A549 (cell line): ENCODE measurements at regions not wholly inside any gene's neighbourhood (a gene's known extent, or its start where the extent isn't known, plus 50 kb on each side); places are given as distances from the start of the nearest gene placed in this dataset.

Source experiments
- ATAC-seq, 2 experiments: fragments of 200-7000 bp in 1 of 2; fragments of >200 bp in 1 of 2; cut with Nextera tagmentation in 1 of 2; cut with Tn5 transposase in 1 of 2; 3 replicates each; pipeline versions ENCODE4 v1.8.0 to v1.9.1; 2018 to 2020; ENCODE audit warnings: mild to moderate bottlenecking in 1 of 2, moderate library complexity in 1 of 2
- CTCF ChIA-PET: fragments of 300-600 bp; sonication (Branson Sonifier 250); formaldehyde crosslinking; extraction: SDS; loops from one replicate; lab custom pipeline; 2021; ENCODE audit warnings: antibody characterized with exemption, inconsistent platforms; lab: Yijun Ruan, JAX
- POLR2A ChIA-PET: fragments of 350-600 bp; formaldehyde crosslinking; extraction: SDS; loops from one replicate; lab custom pipeline; 2021; ENCODE audit warnings: antibody characterized with exemption, inconsistent platforms; lab: Yijun Ruan, JAX
- DNase-seq, 2 experiments: peaks; one replicate each; pipeline versions ENCODE4 v3.0.0 to v3.0.0-alpha.2; 2011 to 2016; ENCODE audit warnings: low read depth in 1 of 2, low spot score in 1 of 2
- FAIRE-seq: peaks from 2 replicates; lab custom pipeline; 2011; peaks lifted over from hg19 to GRCh38; lab: Jason Lieb, UNC
- H3K27ac ChIP-seq, 2 experiments: fragments of >200 bp; sonication (Bioruptor Twin); formaldehyde crosslinking; 3 replicates each; pipeline ENCODE4 v1.5.1; 2016 to 2017
- H3K4me1 ChIP-seq: fragments of >200 bp; sonication (Bioruptor Twin); formaldehyde crosslinking; 3 replicates; pipeline ENCODE4 v1.6.1; 2016
- H3K4me2 ChIP-seq: fragments of >200 bp; sonication (Bioruptor Twin); formaldehyde crosslinking; 3 replicates; pipeline ENCODE4 v1.6.1; 2016
- H3K4me3 ChIP-seq: fragments of >200 bp; sonication (Bioruptor Twin); formaldehyde crosslinking; 3 replicates; pipeline ENCODE4 v1.5.1; 2016
- H3K9me3 ChIP-seq: fragments of >200 bp; sonication (Bioruptor Twin); formaldehyde crosslinking; 3 replicates; pipeline ENCODE4 v1.6.1; 2016
- ATOH8 ChIP-seq: fragments of 250-450 bp; sonication (Bioruptor Pico); IDR thresholded peaks from 2 replicates; pipeline ENCODE4 v1.5.0; 2020; ENCODE audit warnings: low read depth, mild to moderate bottlenecking, moderate library complexity
- CBX2 ChIP-seq: fragments of 200-600 bp; sonication (generic); IDR thresholded peaks from 2 replicates; pipeline ENCODE4 v1.6.1; 2016; ENCODE audit warnings: low read depth, mild to moderate bottlenecking, borderline replicate concordance
- CBX8 ChIP-seq: fragments of 200-600 bp; sonication (generic); IDR thresholded peaks from 2 replicates; pipeline ENCODE4 v1.6.1; 2016
- CHD2 ChIP-seq: fragments of 150-350 bp; IDR thresholded peaks from 2 replicates; pipeline ENCODE4 v1.6.1; 2014; ENCODE audit warnings: low read length; ENCODE audit not compliant: partially characterized antibody
- CHD4 ChIP-seq: fragments of 200-600 bp; sonication (generic); IDR thresholded peaks from 2 replicates; pipeline ENCODE4 v1.6.1; 2016; ENCODE audit warnings: antibody characterized with exemption, mild to moderate bottlenecking, borderline replicate concordance
- ELK1 ChIP-seq: fragments of 150-350 bp; IDR thresholded peaks from 2 replicates; pipeline ENCODE4 v1.6.1; 2014; ENCODE audit warnings: low read depth, mild to moderate bottlenecking, low read length
- FOSB ChIP-seq: fragments of 250-450 bp; sonication (Bioruptor Pico); IDR thresholded peaks from 2 replicates; pipeline ENCODE4 v1.5.0; 2020; ENCODE audit warnings: mild to moderate bottlenecking, moderate library complexity
- FOSL2 ChIP-seq, 2 experiments: fragments of 450-650 bp in 1 of 2; fragments of >200 bp in 1 of 2; sonication (Bioruptor Twin) in 1 of 2; formaldehyde crosslinking; IDR thresholded peaks; 2 replicates each; pipeline versions ENCODE4 v1.5.0 to v1.6.1; 2016 to 2020; ENCODE audit warnings: mild to moderate bottlenecking in 1 of 2, moderate library complexity in 1 of 2
- FOXS1 ChIP-seq: fragments of 250-450 bp; sonication (Bioruptor Pico); IDR thresholded peaks from 2 replicates; pipeline ENCODE4 v1.5.0; 2020; ENCODE audit warnings: mild to moderate bottlenecking, moderate library complexity
- HDAC2 ChIP-seq: fragments of 200-600 bp; sonication (generic); IDR thresholded peaks from 2 replicates; pipeline ENCODE4 v1.6.1; 2016
- HOXA7 ChIP-seq: fragments of 250-450 bp; sonication (Bioruptor Pico); IDR thresholded peaks from 2 replicates; pipeline ENCODE4 v1.5.0; 2020; ENCODE audit warnings: mild to moderate bottlenecking, moderate library complexity
- HOXB13 ChIP-seq: fragments of 250-450 bp; sonication (Bioruptor Pico); IDR thresholded peaks from 2 replicates; pipeline ENCODE4 v1.5.0; 2020; ENCODE audit warnings: low read depth, mild to moderate bottlenecking, moderate library complexity
- KDM1A ChIP-seq: fragments of 200-600 bp; sonication (generic); IDR thresholded peaks from 2 replicates; pipeline ENCODE4 v1.6.1; 2016; ENCODE audit warnings: low read depth, mild to moderate bottlenecking
- KDM5A ChIP-seq: fragments of 200-600 bp; sonication (generic); IDR thresholded peaks from 2 replicates; pipeline ENCODE4 v1.6.1; 2016; ENCODE audit warnings: antibody characterized with exemption, mild to moderate bottlenecking
- MAX ChIP-seq: IDR thresholded peaks from 2 replicates; pipeline ENCODE4 v1.6.1; 2012
- NR3C1 ChIP-seq: fragments of >200 bp; sonication (Bioruptor Twin); formaldehyde crosslinking; IDR thresholded peaks from 3 replicates; pipeline ENCODE4 v1.6.1; 2017
- PBX3 ChIP-seq: IDR thresholded peaks from 2 replicates; pipeline ENCODE4 v1.6.1; 2012
- POLR2A ChIP-seq: IDR thresholded peaks from 2 replicates; pipeline ENCODE4 v1.6.1; 2012; ENCODE audit warnings: mild to moderate bottlenecking, low read length
- RAD21 ChIP-seq, 2 experiments: fragments of >200 bp in 1 of 2; sonication (Bioruptor Twin) in 1 of 2; formaldehyde crosslinking in 1 of 2; IDR thresholded peaks in 1 of 2; conservative IDR thresholded peaks in 1 of 2; 2 replicates in 1 of 2; 3 replicates in 1 of 2; pipeline ENCODE4 v1.6.1; 2012 to 2018; ENCODE audit warnings: inconsistent platforms in 1 of 2
- RFX5 ChIP-seq: fragments of 450-650 bp; IDR thresholded peaks from 2 replicates; pipeline ENCODE4 v1.7.1; 2014; ENCODE audit warnings: antibody characterized with exemption, mild to moderate bottlenecking, moderate library complexity
- USF2 ChIP-seq: fragments of 450-650 bp; IDR thresholded peaks from 2 replicates; pipeline ENCODE4 v1.6.1; 2014; ENCODE audit warnings: antibody characterized with exemption
- ZC3H11A ChIP-seq: fragments of 450-650 bp; IDR thresholded peaks from 2 replicates; pipeline ENCODE4 v1.6.1; 2014; ENCODE audit warnings: antibody characterized with exemption, mild to moderate bottlenecking
- WGBS: methylation state at CpG from one replicate; pipeline ENCODE4 v1.1.6; 2017; ENCODE audit errors: missing lambda C conversion rate; 5-methylcytosine and 5-hydroxymethylcytosine counted together

GRCh38 chrX:68940601-68941000, 111.8 kb downstream of the EFNB1 start:
- ATAC-seq, result no peak
- no CpG with 5 or more reads among the region's 7 CpGs for whole genome bisulfite sequencing
- TF ChIP-seq CBX8 (no peak), RFX5 (no peak), CHD4 (no peak), FOSB (no peak), HOXA7 (CRISPR knock-in tag) (no peak), NR3C1 (no peak), POLR2A (no peak), USF2 (no peak), RAD21 (conservative IDR thresholded peaks at IDR 0.05 in 1 of 2, IDR thresholded peaks at IDR 0.05 in 1 of 2) (no peak), KDM5A (no peak), ELK1 (no peak), KDM1A (no peak), CHD2 (no peak), PBX3 (no peak), ATOH8 (CRISPR knock-in tag) (no peak), HDAC2 (no peak), ZC3H11A (no peak)
- TF ChIP-seq, all 56 proteins: peak for 0
- DNase-seq (no peak), FAIRE-seq (no peak)
- H3K9me3 ChIP-seq, result no peaks in the 10 kb centered on the region
- H3K4me1 ChIP-seq, result no peaks in the 10 kb centered on the region
- ChIA-PET CTCF (no interaction called here), POLR2A (no interaction called here)
- no peak overlapping the region for H3K4me3 ChIP-seq
- no peak overlapping the region for H3K4me2 ChIP-seq
- no peak overlapping the region for H3K27ac ChIP-seq

GRCh38 chrX:68939868-68940267, 111.0 kb downstream of the EFNB1 start:
- ATAC-seq (no peak), DNase-seq (no peak), FAIRE-seq (no peak)
- no peak for TF ChIP-seq HOXB13 (CRISPR knock-in tag)
- no peak for TF ChIP-seq FOXS1 (CRISPR knock-in tag)
- TF ChIP-seq KDM1A, result no peak
- no peak for TF ChIP-seq MAX
- TF ChIP-seq CBX2, result no peak
- no peak for TF ChIP-seq ZC3H11A
- TF ChIP-seq FOSL2 (IDR thresholded peaks at IDR 0.05), result no peak
- TF ChIP-seq FOSL2 (CRISPR knock-in tag; IDR thresholded peaks at IDR 0.05), result no peak
- H3K9me3 ChIP-seq, result no peaks in the 10 kb centered on the region
- 69% methylated on average over 7 of the region's 8 CpGs for WGBS
- H3K4me2 ChIP-seq, result no peak overlapping the region
- CTCF ChIA-PET, result no interaction called here
- no peak overlapping the region for H3K4me3 ChIP-seq
- no peaks in the 10 kb centered on the region for H3K4me1 ChIP-seq
- no peak overlapping the region for H3K27ac ChIP-seq
- POLR2A ChIA-PET, result no interaction called here
